HG03521 (cell line): ENCODE measurements at regions not wholly inside any gene's neighbourhood (a gene's known extent, or its start where the extent isn't known, plus 50 kb on each side); places are given as distances from the start of the nearest gene placed in this dataset.
"Not testable (repeated sequence)": the region's sequence is repeated elsewhere in the genome, so short reads cannot be mapped to it uniquely, and the experiment has no call there.

ENCODE experiments used
- ATAC-seq: cut with Tn5 transposase; IDR thresholded peaks from one replicate; pipeline ENCODE4 v1.9.1; 2021; ENCODE audit warnings: mild to moderate bottlenecking, moderate library complexity; ENCODE audit not compliant: unreplicated experiment

DNA sequence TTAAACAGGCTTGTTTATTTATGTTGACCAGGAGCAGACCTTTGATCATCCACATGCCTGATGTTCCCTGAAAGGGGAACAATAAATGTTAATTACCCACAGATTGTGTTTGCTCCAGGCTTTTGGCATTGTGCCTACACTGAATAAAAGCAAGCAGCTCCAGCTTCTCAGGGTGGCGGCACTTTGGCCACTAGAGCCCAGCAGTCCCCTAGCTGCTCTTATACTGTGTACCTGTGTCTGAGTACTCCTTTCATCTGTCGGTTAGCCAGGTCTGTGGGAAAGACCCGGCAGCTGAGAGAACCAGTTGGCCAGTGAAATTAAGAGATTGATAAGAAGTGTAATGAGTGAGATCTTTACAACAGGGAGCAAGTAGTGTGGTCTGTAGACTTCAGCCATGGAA, 254.8 kb upstream of the FTMT start:
- no peak for ATAC-seq

DNA sequence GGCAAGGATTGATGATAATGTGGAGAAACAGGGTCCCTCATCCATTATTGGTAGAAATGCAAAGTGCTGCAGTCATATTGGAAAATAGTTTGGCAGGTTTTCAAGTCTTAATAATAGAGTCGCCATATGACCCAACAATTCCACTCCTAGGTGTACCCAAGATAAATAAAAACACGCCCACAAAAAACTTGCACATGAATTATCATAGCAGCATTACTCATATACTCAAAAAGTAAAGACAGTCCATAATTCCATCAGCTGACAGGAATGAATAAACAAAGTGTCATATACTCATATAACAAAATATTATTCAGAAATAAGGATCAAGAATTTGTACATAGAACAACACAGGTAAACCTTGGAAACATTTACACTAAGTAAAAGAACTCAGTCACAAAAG, 242.9 kb upstream of the FTMT start:
- no peak for ATAC-seq

DNA sequence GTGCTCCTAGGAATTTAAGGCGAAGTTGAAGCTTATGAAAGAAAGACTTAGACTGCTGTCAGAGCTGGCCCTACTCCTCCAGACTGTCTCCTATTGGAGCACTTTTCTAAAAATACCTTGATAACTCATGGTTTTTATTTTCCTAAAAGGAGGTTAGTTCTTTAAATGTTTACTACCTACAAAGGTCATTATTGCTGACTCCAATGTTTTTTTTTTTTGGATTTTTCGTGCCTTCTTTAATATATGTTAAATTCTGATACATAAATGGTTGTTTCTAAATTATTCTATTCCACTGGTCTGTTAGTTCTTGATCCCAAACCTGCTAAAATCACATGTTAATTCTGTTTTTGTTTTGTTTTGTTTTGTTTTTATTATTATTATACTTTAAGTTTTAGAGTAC, 227.6 kb upstream of the FTMT start:
- no peak for ATAC-seq

- no peak for ATAC-seq
Measured at GRCh38 chr5:121628783-121629182, 222.9 kb upstream of the FTMT start.

GRCh38 chr5:121630402-121630801, 221.3 kb upstream of the FTMT start:
- ATAC-seq = no peak

DNA sequence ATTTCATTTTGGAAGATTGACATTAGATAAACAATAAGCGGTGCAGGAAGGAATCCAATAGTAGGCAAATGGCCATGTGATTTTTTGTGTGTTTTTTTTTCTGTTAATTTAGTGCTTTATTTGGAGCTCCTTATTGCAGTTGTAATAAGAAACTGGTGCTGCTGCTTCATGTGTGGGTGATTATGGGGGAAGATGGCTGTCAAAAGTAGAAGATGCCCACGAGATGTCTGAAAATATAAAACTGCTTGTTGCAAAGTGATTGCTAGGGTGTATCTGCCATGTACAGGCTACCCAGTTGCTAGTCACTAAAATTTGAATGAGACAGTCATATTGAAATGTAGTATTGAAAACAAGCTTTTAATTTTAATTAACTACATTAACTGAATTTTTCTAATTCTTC, 216.7 kb upstream of the FTMT start:
- no peak for ATAC-seq

DNA sequence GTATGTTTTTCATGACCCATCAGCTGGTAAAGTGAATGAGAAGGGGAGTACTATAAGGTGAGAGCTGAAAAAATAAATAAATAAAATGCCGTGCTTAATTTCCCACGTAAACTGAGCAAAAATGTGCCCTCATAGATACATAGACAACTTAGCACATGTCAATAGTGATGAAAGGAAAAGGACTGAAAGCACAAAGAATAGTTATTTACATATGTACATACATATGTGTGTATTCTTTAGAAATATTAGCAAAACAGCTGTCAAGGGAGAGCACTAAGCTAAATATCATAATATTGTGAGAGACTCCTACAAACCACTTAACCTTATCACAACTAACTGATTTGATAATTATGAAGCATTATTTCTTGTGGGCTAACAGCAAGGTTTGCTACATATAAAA, 213.6 kb upstream of the FTMT start:
- no peak for ATAC-seq

DNA sequence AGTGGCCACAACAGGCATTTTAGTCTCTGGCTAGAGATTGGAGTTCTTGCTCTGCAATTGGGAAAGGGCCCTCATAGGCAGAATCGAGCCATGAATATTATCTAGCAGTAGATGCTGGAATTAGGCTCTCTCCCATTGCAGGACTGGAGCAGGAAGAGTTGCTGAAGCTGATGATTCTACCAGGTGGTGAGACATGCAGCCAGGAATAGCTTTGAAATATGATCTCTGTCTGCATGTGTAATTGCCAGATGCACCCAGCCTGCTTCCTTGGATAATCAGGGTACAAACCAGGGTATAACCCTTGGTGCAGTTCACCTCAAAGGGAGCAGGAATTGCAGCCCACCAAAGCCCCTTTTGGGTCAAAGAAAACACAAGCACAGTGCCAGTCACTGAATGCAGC, 211.4 kb upstream of the FTMT start:
- ATAC-seq = no peak

DNA sequence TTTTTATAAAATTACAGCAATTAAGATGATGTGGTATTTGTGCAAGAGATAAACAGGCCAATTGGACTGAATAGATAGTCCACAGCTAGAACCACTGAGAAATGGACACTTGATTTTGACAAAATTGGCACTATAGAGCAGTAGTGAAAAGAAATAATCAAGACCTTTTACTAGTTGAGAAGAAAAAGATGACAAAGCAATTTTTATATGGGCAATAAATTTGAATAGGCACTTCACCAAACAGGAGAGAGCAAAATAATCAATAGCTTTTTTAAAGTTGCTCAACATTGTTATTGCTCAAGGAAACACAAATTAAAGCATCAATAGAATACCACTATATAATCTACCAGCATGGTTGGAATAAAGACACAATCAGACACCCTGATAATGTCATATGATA, 193.5 kb upstream of the FTMT start:
- ATAC-seq = no peak

DNA sequence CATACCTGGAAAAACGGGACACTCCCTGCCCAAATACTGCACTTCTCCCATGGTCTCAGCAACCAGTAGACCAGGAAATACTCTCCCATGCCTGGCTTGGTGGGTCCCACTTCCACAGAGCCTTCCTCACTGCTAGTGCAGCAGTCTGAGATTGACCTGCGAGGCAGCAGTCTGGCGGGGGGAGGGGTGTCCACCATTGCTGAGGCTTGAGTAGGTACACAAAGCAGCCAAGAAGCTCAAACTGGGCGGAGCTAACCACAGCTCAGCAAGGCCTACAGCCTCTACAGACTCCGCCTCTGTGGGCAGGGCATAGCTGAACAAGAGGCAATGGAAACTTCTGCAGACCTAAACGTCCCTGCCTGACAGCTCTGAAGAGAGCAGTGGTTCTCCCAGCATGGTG, 191.5 kb upstream of the FTMT start:
- no peak for ATAC-seq

DNA sequence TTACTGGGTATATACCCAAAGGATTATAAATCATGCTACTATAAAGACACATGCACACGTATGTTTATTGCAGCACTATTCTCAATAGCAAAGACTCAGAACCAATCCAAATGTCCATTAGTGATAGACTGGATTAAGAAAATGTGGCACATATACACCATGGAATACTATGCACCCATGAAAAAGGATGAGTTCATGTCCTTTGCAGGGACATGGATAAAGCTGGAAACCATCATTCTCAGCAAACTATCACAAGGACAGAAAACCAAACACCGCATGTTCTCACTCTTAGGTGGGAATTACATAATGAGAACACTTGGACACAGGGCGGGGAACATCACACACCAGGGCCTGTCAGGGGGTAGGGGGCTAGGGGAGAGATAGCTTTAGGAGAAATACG, 186.1 kb upstream of the FTMT start:
- not testable (repeated sequence) for ATAC-seq

DNA sequence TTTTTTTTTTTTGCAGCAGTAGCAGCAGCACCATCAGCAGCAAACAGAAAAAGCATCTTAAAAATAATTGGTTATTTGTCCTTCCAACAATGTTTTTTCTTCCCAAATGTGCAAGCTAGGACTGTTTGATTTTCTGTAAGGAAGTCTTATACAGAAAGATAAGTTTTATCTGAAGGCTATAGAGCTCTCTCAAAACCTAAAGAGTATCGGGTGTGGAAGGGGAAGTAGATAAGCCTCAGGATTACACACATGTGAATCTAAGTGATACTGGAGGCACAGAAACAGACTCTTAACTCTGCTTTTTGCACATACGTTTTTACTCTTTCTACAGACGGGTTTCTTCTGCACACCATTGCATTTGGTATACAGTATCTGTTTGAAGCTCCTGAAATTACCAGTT, 184.4 kb upstream of the FTMT start:
- no peak for ATAC-seq

DNA sequence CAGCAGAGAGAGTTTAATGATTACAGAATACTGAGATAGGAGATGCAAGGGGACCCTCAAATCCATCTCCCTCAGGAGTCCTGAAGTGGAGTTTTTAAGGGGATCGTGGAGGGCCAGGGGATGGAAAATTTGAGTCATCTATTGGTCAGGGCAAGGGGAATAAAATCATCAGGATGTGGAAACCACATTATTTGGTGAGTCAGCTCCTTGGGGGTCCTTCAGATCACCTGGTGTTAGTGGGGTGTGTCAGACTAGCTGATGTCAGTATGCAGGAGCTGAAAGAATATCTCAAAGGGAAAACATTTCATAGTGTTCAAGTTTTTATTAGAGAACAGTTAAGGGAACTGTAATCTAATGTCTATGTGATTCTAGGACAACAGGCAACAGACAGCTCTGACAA, 183.0 kb upstream of the FTMT start:
- ATAC-seq = no peak

DNA sequence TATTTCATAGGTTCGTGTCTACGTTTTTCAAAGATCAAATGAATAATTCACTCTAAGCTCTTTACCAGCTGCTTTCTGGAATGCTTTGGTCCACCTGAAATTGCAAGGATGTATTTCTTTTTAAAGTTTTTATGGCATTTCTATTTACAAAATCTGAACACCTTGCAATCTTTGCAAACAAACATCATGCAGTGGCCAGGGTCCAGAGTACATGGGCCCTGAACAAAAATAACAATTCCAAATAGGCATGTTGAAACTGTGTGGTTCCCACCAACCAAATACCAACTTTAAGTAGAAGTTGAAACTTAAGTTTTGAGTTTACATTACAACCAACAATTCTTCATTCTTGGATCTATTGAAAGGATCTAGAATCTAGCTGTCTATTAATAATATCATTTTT, 180.1 kb upstream of the FTMT start:
- ATAC-seq = no peak

- ATAC-seq = no peak
Measured at GRCh38 chr5:121675924-121676323, 175.8 kb upstream of the FTMT start.

- no peak for ATAC-seq
Measured at GRCh38 chr5:121681229-121681855, 170.3 kb upstream of the FTMT start.

DNA sequence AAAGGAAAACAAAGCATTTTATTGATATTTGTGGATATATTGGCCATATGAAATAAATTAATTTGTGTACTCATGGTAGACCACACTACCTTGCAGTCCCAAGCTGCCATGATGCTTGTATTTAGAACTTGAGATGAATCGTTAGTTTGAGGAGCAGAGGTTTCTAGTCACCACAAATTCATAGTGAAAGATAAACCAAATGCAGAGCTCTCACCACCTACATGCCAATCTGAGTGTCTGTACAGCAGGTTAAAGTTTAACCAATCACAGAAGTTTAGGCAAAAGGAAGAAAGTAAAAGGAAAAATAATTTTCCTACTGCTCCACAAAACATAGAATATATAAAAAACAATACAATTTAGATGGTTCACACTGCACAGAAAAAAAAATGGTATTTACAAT, 163.6 kb upstream of the FTMT start:
- ATAC-seq = no peak

DNA sequence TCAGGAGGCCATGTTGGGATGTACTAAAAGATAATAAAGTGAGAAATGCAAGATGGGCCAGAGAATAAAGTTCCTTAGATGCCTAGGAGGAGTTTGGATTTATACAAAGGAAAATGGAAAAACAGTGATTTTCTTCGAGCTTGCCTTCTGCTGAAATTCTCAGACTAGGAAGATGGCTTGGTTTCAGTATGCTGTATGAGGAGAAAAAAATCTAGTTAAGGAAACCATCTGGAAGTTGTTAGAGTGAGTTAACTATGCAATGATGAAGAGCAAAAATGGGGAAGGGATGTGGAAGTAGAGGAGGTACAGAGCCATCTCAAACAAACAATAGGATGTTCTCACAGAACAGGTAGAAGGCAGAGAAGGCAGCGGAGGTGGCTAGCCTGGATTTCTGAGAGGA, 162.9 kb upstream of the FTMT start:
- ATAC-seq = no peak

- ATAC-seq = no peak
Measured at GRCh38 chr5:121691478-121691877, 160.2 kb upstream of the FTMT start.

DNA sequence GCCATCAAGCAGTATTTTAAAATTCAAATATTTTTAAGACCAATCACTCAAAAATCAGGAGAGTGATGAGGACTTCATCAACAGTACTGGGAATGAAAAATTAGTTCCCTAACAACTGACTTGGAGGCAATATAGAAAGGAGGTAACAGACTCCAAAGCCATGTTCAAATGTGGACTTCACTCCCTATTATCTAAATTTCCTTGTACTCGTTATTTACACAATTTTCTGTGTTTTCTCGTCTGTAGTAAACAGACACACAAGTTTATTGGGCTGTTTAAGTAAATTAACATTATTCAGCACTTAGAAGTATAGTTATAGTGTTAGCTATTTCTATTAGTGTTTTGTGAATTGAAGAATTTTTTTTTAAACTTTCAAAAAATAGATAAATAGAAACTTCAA, 159.5 kb upstream of the FTMT start:
- no peak for ATAC-seq

DNA sequence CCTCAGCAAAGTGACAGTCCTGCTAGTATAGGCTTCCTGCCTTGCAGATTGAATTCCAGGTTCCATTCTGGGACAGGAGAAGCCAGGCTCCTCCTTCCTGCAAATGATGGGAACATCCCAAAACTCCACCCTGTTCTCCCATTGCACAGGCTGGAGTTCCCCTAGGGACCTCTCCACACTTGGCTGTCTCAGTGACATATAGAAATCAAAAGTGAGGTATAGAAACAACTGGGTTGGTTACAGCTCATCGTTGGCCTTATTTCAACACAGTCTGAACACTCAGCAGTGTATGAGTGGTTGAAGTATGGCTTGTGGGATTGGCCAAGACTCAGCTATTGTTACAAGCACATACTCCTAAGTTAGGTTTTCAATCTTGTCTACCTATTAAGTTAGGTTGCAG, 157.8 kb upstream of the FTMT start:
- ATAC-seq = no peak

DNA sequence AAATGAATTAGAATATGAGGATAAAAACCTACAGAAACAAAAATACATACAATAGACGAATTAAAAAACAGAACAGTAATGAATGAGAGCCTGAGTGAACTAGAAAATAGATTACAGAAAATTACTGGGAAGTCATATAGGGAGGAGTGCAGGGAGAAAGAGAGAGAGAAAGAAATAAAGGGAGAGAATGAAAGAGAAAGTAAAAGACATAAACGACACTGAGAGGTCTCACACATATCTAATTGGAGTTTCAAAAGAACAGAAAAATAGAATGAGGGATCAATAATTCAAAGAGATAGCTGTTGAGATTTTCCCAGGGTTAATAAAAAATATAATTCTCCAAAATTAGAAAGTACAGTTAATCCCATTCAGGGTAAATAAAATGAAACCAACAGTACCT, 156.4 kb upstream of the FTMT start:
- ATAC-seq = no peak

DNA sequence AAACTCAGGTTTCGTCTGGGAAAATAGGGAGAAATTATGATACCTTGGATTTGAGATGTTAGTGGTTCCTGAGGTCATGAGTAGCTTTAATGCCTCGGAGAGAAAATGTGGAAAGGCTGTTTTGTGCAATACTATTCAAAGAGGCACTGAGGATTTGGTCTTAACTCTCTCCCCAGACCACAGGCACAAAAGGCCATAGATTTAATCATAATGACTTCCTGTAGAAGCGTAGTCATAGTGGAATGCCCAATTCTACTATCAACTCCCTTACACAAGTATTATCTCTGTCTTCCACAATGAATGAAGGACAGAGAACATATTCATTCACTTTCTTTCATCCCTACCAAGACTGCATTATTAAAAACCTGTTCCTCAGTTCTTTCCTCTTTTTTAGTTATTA, 153.0 kb upstream of the FTMT start:
- ATAC-seq = no peak

- no peak for ATAC-seq
Measured at GRCh38 chr5:121701731-121702130, 150.0 kb upstream of the FTMT start.
